A549 (cell line): ENCODE measurements at regions not wholly inside any gene's neighbourhood (a gene's known extent, or its start where the extent isn't known, plus 50 kb on each side); places are given as distances from the start of the nearest gene placed in this dataset.

Experiments used
- RCOR1 ChIP-seq: fragments of 150-350 bp; IDR thresholded peaks from 2 replicates; pipeline ENCODE4 v1.6.1; 2014; ENCODE audit warnings: antibody characterized with exemption, low read length, low read depth
- RFX5 ChIP-seq: fragments of 450-650 bp; IDR thresholded peaks from 2 replicates; pipeline ENCODE4 v1.7.1; 2014; ENCODE audit warnings: antibody characterized with exemption, mild to moderate bottlenecking, moderate library complexity
- ZC3H11A ChIP-seq: fragments of 450-650 bp; IDR thresholded peaks from 2 replicates; pipeline ENCODE4 v1.6.1; 2014; ENCODE audit warnings: antibody characterized with exemption, mild to moderate bottlenecking
- TF ChIP-seq, protein P1 (sequence below): fragments of >200 bp; sonication (Bioruptor Twin); formaldehyde crosslinking; IDR thresholded peaks from 3 replicates; pipeline ENCODE4 v1.5.1; 2016
- TF ChIP-seq, protein P2 (sequence below): IDR thresholded peaks from 2 replicates; pipeline ENCODE4 v1.6.1; 2012

DNA sequence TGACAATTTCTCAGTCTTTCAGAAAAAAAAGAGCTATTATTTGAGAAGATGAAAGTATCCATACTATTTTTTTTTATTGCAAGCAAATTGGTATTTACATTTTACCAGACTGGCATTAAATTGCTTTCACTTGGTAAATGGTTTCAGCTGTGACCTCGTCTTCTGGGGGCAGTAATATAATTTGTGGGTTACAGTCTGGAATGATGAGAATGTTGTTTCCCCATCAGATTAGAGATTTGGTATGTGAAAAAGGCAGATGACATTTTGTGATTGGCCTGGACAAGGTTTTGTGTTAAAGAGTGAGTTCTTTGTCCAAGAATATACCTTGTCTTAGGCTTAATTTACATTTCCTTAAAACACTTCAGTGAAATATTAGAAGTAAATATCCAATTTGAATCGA lies 390.1 kb upstream of the ST6GAL2 start:
- TF ChIP-seq RCOR1: no peak
- TF ChIP-seq, protein P1, sequence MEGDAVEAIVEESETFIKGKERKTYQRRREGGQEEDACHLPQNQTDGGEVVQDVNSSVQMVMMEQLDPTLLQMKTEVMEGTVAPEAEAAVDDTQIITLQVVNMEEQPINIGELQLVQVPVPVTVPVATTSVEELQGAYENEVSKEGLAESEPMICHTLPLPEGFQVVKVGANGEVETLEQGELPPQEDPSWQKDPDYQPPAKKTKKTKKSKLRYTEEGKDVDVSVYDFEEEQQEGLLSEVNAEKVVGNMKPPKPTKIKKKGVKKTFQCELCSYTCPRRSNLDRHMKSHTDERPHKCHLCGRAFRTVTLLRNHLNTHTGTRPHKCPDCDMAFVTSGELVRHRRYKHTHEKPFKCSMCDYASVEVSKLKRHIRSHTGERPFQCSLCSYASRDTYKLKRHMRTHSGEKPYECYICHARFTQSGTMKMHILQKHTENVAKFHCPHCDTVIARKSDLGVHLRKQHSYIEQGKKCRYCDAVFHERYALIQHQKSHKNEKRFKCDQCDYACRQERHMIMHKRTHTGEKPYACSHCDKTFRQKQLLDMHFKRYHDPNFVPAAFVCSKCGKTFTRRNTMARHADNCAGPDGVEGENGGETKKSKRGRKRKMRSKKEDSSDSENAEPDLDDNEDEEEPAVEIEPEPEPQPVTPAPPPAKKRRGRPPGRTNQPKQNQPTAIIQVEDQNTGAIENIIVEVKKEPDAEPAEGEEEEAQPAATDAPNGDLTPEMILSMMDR: no peak
- no peak for TF ChIP-seq RFX5
- TF ChIP-seq, protein P2, sequence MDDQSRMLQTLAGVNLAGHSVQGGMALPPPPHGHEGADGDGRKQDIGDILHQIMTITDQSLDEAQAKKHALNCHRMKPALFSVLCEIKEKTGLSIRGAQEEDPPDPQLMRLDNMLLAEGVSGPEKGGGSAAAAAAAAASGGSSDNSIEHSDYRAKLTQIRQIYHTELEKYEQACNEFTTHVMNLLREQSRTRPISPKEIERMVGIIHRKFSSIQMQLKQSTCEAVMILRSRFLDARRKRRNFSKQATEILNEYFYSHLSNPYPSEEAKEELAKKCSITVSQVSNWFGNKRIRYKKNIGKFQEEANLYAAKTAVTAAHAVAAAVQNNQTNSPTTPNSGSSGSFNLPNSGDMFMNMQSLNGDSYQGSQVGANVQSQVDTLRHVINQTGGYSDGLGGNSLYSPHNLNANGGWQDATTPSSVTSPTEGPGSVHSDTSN: no peak
- no peak for TF ChIP-seq ZC3H11A
